ENCODE measurements at regions not wholly inside any gene's neighbourhood (a gene's known extent, or its start where the extent isn't known, plus 50 kb on each side); places are given as distances from the start of the nearest gene placed in this dataset.

DNA sequence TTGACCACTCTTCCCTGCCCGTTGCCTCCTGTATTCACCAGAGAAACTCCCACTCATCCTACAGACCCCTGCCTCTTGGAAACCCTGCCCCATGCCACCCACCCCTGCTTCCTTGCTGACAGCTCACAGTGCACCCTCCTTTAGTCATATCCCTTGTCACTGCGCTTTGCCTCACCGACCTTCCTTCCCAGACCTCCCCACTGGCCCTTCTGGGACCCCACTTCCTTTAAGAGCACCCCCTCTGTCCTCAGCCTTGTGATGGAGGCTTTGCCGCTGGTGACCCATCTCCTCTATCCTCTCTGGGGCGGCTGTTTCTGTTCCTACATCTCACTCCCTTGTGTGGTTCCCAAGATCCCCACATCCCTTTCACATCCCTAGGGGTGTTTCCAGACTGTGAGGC is 92.8 kb upstream of the ZMIZ1 start:
- peaks cover 39% of the 10 kb centered on the region for H3K4me1 ChIP-seq (ENCODE audit: insufficient read depth, low read length)
- H3K4me2 ChIP-seq (ENCODE audit: low read length) = no peak overlapping the region
- H3K27me3 ChIP-seq (ENCODE audit: low read length) = no peaks in the 10 kb centered on the region
- H3K36me3 ChIP-seq (ENCODE audit: low read depth, low read length) = no peaks in the 10 kb centered on the region
- POLR2A ChIA-PET (ENCODE audit: unreplicated experiment) = no interaction called here
- intact Hi-C loops (cut with micrococcal nuclease) = loop anchor here (2.0 to 10.0 kb wide), 4 partner anchors 51 to 351 kb away; no protein-coding TSS in a partner anchor
- no peak for TF ChIP-seq EZH2 (IDR thresholded peaks at IDR 0.05; ENCODE audit: low read length, unreplicated experiment)
- no peak for TF ChIP-seq EZH2phosphoT487 (IDR thresholded peaks at IDR 0.05; ENCODE audit: borderline replicate concordance, low read length)
- TF ChIP-seq, protein P1, sequence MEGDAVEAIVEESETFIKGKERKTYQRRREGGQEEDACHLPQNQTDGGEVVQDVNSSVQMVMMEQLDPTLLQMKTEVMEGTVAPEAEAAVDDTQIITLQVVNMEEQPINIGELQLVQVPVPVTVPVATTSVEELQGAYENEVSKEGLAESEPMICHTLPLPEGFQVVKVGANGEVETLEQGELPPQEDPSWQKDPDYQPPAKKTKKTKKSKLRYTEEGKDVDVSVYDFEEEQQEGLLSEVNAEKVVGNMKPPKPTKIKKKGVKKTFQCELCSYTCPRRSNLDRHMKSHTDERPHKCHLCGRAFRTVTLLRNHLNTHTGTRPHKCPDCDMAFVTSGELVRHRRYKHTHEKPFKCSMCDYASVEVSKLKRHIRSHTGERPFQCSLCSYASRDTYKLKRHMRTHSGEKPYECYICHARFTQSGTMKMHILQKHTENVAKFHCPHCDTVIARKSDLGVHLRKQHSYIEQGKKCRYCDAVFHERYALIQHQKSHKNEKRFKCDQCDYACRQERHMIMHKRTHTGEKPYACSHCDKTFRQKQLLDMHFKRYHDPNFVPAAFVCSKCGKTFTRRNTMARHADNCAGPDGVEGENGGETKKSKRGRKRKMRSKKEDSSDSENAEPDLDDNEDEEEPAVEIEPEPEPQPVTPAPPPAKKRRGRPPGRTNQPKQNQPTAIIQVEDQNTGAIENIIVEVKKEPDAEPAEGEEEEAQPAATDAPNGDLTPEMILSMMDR (conservative IDR thresholded peaks at IDR 0.05; ENCODE audit: low read depth, low read length) = no peak
- H4K20me1 ChIP-seq (ENCODE audit: low read length) = no peaks in the 10 kb centered on the region
- H3K27ac ChIP-seq (ENCODE audit: low read length) = no peak overlapping the region
- ATAC-seq (no peak), DNase-seq (no peak)
- no peak overlapping the region for H2AFZ ChIP-seq (ENCODE audit: low read length)
- peaks cover 6% of the 10 kb centered on the region for H3F3A ChIP-seq (ENCODE audit: low read length, unreplicated experiment)
- BruUV-seq (replicated peaks) = no TSS peak
- H3K9ac ChIP-seq (ENCODE audit: low read length) = no peak overlapping the region
- no peaks in the 10 kb centered on the region for H3K9me3 ChIP-seq (ENCODE audit: low read length)
- CTCF ChIA-PET = interaction anchor here (0.6 kb wide), 1 partner anchor 88 kb away, joined by 3 read pairs; no protein-coding TSS in a partner anchor
- H3K9me2 ChIP-seq (replicated peaks; ENCODE audit: low read length) = no peaks in the 10 kb centered on the region
- H3K4me3 ChIP-seq (ENCODE audit: low read length) = no peak overlapping the region
- no peaks in the 10 kb centered on the region for H3K79me2 ChIP-seq (ENCODE audit: low read length)

DNA sequence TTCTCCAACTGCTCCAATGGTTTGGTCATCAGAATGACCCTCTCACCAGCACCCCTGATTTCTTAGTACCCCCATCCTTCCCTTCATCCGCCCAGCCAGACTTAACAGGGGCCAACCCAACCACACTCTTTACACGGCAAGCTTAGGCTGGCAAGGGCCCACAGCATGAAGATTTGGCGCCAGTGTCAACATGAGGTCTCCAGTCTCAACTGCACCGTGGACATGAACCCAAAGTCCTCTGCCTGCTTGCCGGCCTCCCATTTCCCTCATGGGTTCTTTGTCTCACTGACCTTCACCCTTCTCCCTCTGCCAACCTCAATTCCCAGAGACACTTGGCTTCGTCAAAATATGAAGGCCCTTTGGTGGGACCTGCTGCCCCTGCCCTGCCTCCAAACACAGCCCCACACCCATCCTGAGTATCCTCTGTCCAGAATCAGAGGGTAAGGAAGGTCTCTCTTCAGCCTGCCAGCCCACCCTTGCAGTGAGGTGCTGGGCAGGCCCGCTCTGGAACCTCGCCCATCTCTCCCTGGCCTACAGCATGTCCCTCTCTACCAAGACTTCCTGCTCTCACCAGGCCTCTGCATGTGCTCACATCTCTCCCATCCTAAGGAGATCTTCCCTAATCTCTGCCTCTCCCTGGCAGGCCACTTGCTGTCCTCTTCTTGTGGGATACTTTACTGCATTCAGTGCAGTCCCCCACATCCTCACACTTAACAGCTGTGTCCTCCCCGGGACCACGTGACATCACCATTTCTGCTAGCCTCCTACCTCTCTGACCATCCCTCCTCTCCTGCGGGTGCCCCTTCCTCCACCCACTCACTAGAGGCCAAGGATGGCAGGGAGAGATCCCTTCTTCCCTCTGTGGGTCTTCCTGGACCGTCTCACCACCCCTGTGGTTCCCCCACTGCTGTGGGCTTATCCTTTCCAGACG is 91.7 kb upstream of the ZMIZ1 start:
- no peaks in the 10 kb centered on the region for H3K9me3 ChIP-seq (ENCODE audit: low read length)
- no peak overlapping the region for H3K9ac ChIP-seq (ENCODE audit: low read length)
- no peaks in the 10 kb centered on the region for H3K27me3 ChIP-seq (ENCODE audit: low read length)
- no peak overlapping the region for H3K4me2 ChIP-seq (ENCODE audit: low read length)
- H3K9me2 ChIP-seq (replicated peaks; ENCODE audit: low read length) = no peaks in the 10 kb centered on the region
- peaks cover 6% of the 10 kb centered on the region for H3F3A ChIP-seq (ENCODE audit: low read length, unreplicated experiment)
- H3K79me2 ChIP-seq (ENCODE audit: low read length) = no peaks in the 10 kb centered on the region
- peaks cover 36% of the 10 kb centered on the region for H3K4me1 ChIP-seq (ENCODE audit: insufficient read depth, low read length)
- H3K36me3 ChIP-seq (ENCODE audit: low read depth, low read length) = no peaks in the 10 kb centered on the region
- DNase-seq (no peak), ATAC-seq (no peak)
- CTCF ChIA-PET = no interaction called here
- H3K27ac ChIP-seq (ENCODE audit: low read length) = no peak overlapping the region
- intact Hi-C loops (cut with micrococcal nuclease) = loop anchor here (10.0 kb wide), 2 partner anchors 348 to 352 kb away; no protein-coding TSS in a partner anchor
- POLR2A ChIA-PET (ENCODE audit: unreplicated experiment) = no interaction called here
- no TSS peak for BruUV-seq (replicated peaks)
- H2AFZ ChIP-seq (ENCODE audit: low read length) = no peak overlapping the region
- TF ChIP-seq EZH2phosphoT487 (IDR thresholded peaks at IDR 0.05; ENCODE audit: borderline replicate concordance, low read length) = no peak
- TF ChIP-seq EZH2 (IDR thresholded peaks at IDR 0.05; ENCODE audit: low read length, unreplicated experiment) = no peak
- TF ChIP-seq, protein P1 (conservative IDR thresholded peaks at IDR 0.05; ENCODE audit: low read depth, low read length) = no peak
- H3K4me3 ChIP-seq (ENCODE audit: low read length) = no peak overlapping the region
- H4K20me1 ChIP-seq (ENCODE audit: low read length) = no peaks in the 10 kb centered on the region

DNA sequence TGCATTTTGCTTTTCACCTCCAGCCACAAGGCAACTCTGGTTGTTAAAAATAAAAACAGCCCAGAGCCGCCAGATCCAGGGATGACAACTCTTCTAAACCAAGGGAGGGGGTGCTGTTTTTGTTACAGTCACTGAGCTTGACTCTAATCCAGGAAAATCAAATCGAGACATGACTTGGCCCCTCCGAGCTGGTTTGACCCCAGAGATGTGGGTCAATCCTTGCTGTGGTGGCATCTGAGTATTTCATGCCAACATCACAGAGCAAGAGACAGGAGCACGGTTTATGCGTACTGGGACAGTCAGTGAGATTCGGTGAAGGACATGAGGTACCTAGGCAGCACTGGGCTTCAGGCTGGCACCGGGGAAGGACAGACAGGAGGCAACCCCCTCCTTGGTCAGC is 88.8 kb upstream of the ZMIZ1 start:
- H3K4me2 ChIP-seq (ENCODE audit: low read length) = no peak overlapping the region
- no peak overlapping the region for H3K27ac ChIP-seq (ENCODE audit: low read length)
- no peaks in the 10 kb centered on the region for H3K79me2 ChIP-seq (ENCODE audit: low read length)
- no peaks in the 10 kb centered on the region for H3F3A ChIP-seq (ENCODE audit: low read length, unreplicated experiment)
- H2AFZ ChIP-seq (ENCODE audit: low read length) = no peak overlapping the region
- no peak overlapping the region for H3K9ac ChIP-seq (ENCODE audit: low read length)
- H3K36me3 ChIP-seq (ENCODE audit: low read depth, low read length) = no peaks in the 10 kb centered on the region
- no peaks in the 10 kb centered on the region for H4K20me1 ChIP-seq (ENCODE audit: low read length)
- no TSS peak for BruUV-seq (replicated peaks)
- H3K9me2 ChIP-seq (replicated peaks; ENCODE audit: low read length) = no peaks in the 10 kb centered on the region
- H3K9me3 ChIP-seq (ENCODE audit: low read length) = no peaks in the 10 kb centered on the region
- no peak overlapping the region for H3K4me3 ChIP-seq (ENCODE audit: low read length)
- no peak for DNase-seq
- intact Hi-C loops (cut with micrococcal nuclease) = loop anchor here (10.0 kb wide), 2 partner anchors 345 to 355 kb away; no protein-coding TSS in a partner anchor
- CTCF ChIA-PET = interaction anchor here (1.2 kb wide), 1 partner anchor 216 kb away, joined by 4 read pairs; no protein-coding TSS in a partner anchor
- no peaks in the 10 kb centered on the region for H3K27me3 ChIP-seq (ENCODE audit: low read length)
- H3K4me1 ChIP-seq (ENCODE audit: insufficient read depth, low read length) = peaks cover 12% of the 10 kb centered on the region
- POLR2A ChIA-PET (ENCODE audit: unreplicated experiment) = no interaction called here
- no peak for ATAC-seq
- TF ChIP-seq EZH2 (IDR thresholded peaks at IDR 0.05; ENCODE audit: low read length, unreplicated experiment) = no peak
- TF ChIP-seq, protein P1 (conservative IDR thresholded peaks at IDR 0.05; ENCODE audit: low read depth, low read length) = no peak
- TF ChIP-seq EZH2phosphoT487 (IDR thresholded peaks at IDR 0.05; ENCODE audit: borderline replicate concordance, low read length) = no peak

Data from PC-3 (cell line).